GM18499 (cell line): ENCODE measurements at regions not wholly inside any gene's neighbourhood (a gene's known extent, or its start where the extent isn't known, plus 50 kb on each side); places are given as distances from the start of the nearest gene placed in this dataset.

Experiments
- ATAC-seq: cut with Tn5 transposase; IDR thresholded peaks from one replicate; pipeline ENCODE4 v1.9.1; 2021; ENCODE audit warnings: moderate number of reproducible peaks; ENCODE audit not compliant: insufficient read depth, unreplicated experiment

- ATAC-seq: no peak
These were observed 94.7 kb downstream of the ENGASE start for GRCh38 chr17:79169366-79169765.

GRCh38 chr17:79168486-79169055 is 93.9 kb downstream of the ENGASE start:
- no peak for ATAC-seq

DNA sequence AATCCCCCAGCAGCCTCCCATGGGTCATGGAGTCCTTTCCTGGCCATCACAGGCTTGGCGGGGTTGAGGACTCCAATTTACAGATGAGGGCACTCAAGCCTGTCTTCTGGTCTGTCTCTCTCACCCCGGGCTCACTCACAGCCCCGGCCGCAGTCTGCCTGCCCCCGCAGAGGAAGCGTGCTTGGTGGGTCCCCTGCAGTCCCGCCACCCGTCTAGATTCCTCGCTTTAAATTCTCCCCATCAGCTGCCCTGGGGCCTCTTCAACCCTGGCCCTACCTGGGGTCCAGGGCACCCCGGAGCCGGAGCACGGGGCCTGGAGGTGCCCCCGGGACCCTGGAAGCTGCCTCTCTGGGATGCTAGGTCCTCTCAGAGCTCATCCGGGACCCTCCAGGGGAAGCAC is 92.9 kb downstream of the ENGASE start:
- ATAC-seq: no peak

- ATAC-seq: no peak
These were observed 91.3 kb downstream of the ENGASE start for GRCh38 chr17:79165756-79166473.

DNA sequence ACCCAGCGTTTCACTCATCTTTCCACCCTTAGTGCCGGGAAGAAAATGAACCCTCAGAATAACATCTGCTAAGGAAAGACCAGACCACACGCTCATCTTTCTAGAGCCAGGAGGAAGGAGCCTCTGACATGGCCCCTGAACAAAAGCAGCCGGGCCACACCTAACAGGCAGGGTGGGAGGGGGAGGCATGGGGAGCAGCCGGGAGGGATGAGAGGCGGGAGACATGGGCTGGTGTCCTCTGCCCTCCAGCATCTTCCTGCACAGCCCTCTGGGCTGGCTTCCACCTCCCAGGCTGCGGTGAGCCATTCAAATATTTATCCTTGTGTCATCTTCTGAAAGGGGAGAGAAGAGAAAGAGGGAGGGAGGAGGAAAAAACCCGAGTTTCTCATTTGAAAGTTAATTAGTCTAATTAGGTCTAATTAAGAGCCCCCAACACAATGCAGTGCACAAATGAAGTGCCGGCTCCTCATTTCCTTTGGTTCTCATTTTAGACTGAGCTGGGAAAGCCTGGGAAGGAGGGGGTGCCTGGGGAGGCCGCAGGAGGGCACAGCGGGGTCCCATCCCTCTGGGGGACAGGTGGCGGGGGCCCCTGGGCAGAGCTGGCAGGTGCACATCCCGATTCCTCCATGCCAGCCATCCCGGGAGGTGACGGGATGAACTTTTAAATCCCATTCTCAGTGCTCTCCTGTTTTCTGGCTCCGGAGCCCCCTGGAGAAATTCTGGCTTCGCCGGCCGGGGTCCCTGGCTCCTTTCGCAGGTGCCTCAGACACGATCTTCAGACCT is 90.5 kb downstream of the ENGASE start:
- no peak for ATAC-seq

GRCh38 chr17:79164408-79164807 is 89.8 kb downstream of the ENGASE start:
- ATAC-seq: no peak

GRCh38 chr17:79163071-79163470 is 88.4 kb downstream of the ENGASE start:
- no peak for ATAC-seq

- ATAC-seq: no peak
These were observed 87.7 kb downstream of the ENGASE start for GRCh38 chr17:79162012-79162963.

GRCh38 chr17:79160980-79161636 is 86.5 kb downstream of the ENGASE start:
- ATAC-seq: no peak

DNA sequence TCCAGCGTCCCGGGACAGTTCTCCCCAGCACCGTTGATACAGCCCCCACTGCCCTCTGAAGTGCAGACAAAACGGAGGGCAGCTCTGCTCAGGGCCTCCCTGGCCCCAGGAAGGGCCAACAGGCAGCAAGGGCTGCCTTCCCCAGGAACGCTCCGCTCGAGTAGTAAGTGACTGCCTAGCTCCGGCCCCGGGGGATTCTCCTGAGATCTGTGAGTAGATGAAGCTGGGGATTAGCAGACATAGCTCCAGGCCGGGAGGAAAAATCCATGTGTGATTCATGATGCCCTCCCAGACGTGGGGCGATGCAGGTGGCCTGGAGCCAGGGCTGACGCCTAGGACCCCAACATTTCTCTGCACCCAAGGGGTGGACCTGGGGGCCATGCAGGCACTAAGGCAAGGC is 85.3 kb downstream of the ENGASE start:
- no peak for ATAC-seq

DNA sequence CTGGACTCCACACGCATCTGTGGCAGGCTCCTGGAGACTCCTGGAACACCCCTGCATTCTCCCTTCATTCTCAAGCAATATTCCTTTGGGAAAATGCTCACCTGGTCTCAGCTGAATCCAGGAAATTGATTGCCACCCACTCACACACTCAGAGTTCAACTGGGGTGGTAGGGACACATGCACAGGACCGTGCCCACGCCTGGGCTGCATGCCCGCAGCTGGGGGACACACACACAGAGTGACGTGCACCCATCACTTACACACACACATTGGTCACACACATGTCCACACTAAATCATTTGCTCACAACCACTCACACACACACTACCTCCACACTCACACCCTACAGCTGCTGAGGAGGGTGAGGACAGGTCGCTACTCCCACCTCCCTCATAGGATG is 84.8 kb downstream of the ENGASE start:
- ATAC-seq: no peak

DNA sequence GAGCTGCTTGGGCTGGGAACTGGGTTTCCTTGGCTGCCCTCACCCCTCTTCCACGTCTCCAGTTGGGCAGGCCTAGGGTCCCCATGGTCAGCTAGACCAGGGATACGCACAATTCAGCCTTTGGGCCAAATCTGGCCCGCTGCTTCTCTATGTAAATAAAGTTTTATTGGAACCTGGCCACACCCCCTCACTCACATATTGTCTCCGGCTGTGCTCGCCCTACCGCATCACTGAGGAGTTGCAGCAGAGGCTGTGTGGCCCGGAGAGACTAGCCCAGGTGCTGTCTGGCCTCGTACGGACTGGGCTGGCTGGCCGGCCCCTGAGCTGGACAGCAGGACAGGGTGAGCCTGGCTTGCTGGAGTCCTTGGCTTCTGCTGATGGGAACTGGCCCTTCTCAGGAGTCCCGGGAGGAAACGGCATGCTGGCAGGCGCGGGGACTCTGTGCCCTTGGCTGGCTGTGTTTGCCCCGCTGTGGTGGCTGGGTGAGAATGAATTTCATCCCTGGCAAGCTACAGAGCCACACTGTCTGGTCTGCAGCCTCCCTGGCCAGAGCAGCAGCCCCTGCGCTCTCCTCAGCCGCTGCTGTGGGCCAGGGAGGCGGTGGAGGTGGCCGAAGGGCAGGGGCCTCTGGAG is 82.0 kb downstream of the ENGASE start:
- no peak for ATAC-seq

GRCh38 chr17:79155701-79156100 is 81.1 kb downstream of the ENGASE start:
- no peak for ATAC-seq

DNA sequence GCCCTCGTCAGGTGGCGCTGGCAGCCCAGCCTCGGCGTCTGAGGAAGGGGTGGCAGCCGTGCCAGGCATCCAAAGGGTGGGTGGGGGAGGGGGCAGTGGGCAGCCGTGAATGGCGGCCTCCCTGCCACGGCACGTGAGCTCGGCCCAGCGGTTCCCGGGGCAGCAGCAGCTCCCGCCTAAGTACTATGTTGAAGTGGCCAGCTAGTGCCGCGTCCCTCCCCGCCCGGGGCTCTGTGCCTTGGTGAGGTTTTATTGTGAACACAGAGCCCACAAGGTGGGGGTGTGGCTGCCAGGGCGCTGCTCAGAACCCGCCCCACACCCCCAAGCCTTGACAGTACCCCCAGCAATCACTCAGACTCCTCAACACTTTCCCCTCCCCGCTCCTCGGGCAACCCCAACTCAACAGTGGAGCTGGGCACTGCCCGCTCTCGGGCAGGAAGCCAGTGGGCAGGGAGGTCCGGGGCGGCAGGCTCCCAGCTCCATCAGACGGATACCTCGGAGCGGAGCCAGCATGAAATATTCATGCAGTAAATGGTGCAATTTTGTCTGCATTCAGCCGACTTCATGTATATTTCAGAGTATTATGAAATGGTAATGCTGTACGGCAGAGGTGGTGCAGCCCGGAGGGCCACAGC is 80.4 kb downstream of the ENGASE start:
- ATAC-seq: no peak

GRCh38 chr17:79154446-79154845 is 79.8 kb downstream of the ENGASE start:
- ATAC-seq: no peak

DNA sequence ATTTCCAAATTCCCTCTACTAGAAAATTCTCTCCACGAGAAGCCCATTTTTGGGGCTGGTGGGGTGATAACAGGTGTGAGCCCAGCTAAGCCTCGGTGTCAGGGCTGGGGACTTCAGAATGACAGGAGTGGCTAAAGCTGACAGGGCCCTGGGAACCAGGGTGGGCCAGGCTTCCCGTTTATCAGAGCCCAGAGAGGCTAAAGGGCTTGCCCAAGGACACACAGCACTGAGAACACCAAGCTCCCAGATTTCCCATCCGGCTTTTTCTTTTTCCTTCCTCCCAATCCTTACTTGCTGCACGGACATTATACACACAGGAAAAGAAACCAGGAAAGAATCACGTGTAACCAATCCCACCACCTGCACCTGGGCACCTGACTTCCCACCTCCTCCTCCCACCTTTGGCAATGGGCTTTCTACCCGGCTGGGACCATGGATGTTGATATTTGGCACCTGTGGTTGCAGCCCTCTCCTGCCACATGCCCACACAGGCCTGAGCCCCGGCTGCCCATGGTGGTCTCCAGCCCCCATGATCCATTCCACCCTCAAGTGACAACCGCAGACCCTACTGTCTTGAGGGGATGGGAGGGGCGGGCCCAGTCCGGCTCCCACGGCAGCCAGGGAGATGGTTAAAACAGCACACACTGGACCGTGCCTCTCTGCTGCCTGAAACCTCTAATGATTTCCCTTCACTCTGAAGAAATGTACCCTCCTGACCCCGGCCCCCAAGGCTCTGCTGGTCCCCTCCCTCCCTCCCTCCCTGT is 78.9 kb downstream of the ENGASE start:
- ATAC-seq: no peak

- no peak for ATAC-seq
These were observed 78.0 kb downstream of the ENGASE start for GRCh38 chr17:79152636-79153035.

GRCh38 chr17:79152110-79152509 is 77.5 kb downstream of the ENGASE start:
- ATAC-seq: no peak
